Hypothalamus (tissue), 51 donors: ENCODE measurements at regions not wholly inside any gene's neighbourhood (a gene's known extent, or its start where the extent isn't known, plus 50 kb on each side); places are given as distances from the start of the nearest gene placed in this dataset.
"Not testable (repeated sequence)": the region's sequence is repeated elsewhere in the genome, so short reads cannot be mapped to it uniquely, and the experiment has no call there.

Experiments
- DNase-seq, 51 donors: peaks; one replicate each; lab custom pipeline; 2025; lab: John Stamatoyannopoulos, UW

- DNase-seq = peak in 8 of 51 donors; percentile 12 to 62 (median 28)
Measured at GRCh38 chr15:99454941-99455788, 110.6 kb upstream of the MEF2A start.

GRCh38 chr15:99455789-99456160 lies 110.0 kb upstream of the MEF2A start:
- no peak for DNase-seq

GRCh38 chr15:99464137-99464536 lies 101.6 kb upstream of the MEF2A start:
- no peak for DNase-seq

- DNase-seq = no peak
Measured at GRCh38 chr15:99466701-99467337, 99.0 kb upstream of the MEF2A start.

- no peak for DNase-seq
Measured at GRCh38 chr15:99467338-99467720, 98.5 kb upstream of the MEF2A start.

- no peak for DNase-seq
Measured at GRCh38 chr15:99467853-99468464, 97.8 kb upstream of the MEF2A start.

- not testable (repeated sequence) for DNase-seq
Measured at GRCh38 chr15:99470204-99470603, 95.6 kb upstream of the MEF2A start.

- no peak for DNase-seq
Measured at GRCh38 chr15:99472416-99473145, 93.2 kb upstream of the MEF2A start.

GRCh38 chr15:99473981-99474906 lies 91.5 kb upstream of the MEF2A start:
- peak in 20 of 51 donors; percentile 14 to 72 (median 48) for DNase-seq

- no peak for DNase-seq
Measured at GRCh38 chr15:99474909-99475753, 90.7 kb upstream of the MEF2A start.

GRCh38 chr15:99475754-99476412 lies 89.9 kb upstream of the MEF2A start:
- DNase-seq = no peak

GRCh38 chr15:99476413-99477222 lies 89.2 kb upstream of the MEF2A start:
- peak in 19 of 51 donors; percentile 20 to 85 (median 37) for DNase-seq

- no peak for DNase-seq
Measured at GRCh38 chr15:99477791-99478471, 87.9 kb upstream of the MEF2A start.

GRCh38 chr15:99478977-99479376 lies 86.8 kb upstream of the MEF2A start:
- no peak for DNase-seq

- no peak for DNase-seq
Measured at GRCh38 chr15:99480016-99480810, 85.6 kb upstream of the MEF2A start.
